Mucosa of descending colon (tissue), 3 donors: ENCODE measurements at regions not wholly inside any gene's neighbourhood (a gene's known extent, or its start where the extent isn't known, plus 50 kb on each side); places are given as distances from the start of the nearest gene placed in this dataset.

Experiments used
- ATAC-seq: fragments of 200-7000 bp; cut with Tn5 transposase; one replicate; pipeline ENCODE4 v1.9.1; 2020; ENCODE audit warnings: mild to moderate bottlenecking, moderate library complexity
- DNase-seq, 3 donors: peaks; one replicate each; pipeline ENCODE4 v3.0.0-alpha.2; 2020
- H3K36me3 ChIP-seq: fragments of 200-600 bp; one replicate; pipeline ENCODE4 v1.8.0; 2021; ENCODE audit warnings: low read depth, mild to moderate bottlenecking
- H3K4me1 ChIP-seq: fragments of 200-600 bp; one replicate; pipeline ENCODE4 v1.8.0; 2021; ENCODE audit warnings: low read depth, mild to moderate bottlenecking
- H3K4me3 ChIP-seq: fragments of 200-600 bp; one replicate; pipeline ENCODE4 v1.8.0; 2021; ENCODE audit warnings: mild to moderate bottlenecking
- H3K9me3 ChIP-seq: fragments of 200-600 bp; one replicate; pipeline ENCODE4 v1.8.0; 2021; ENCODE audit warnings: mild to moderate bottlenecking
- CTCF ChIP-seq: fragments of 200-600 bp; IDR thresholded peaks from one replicate; pipeline ENCODE4 v1.8.0; 2022; ENCODE audit warnings: antibody characterized with exemption, mild to moderate bottlenecking
- intact Hi-C, 2 donors: fragments of 100-400 bp; cut with DNase I in 1 of 2; cut with micrococcal nuclease in 1 of 2; formaldehyde crosslinking; loops; one replicate each; pipeline versions ENCODE4 v1.11.0 to v1.11.1; 2022; cut with DNase I, micrococcal nuclease
- donor health status: DM: no; HTN: no; CAD: no; lungs with moderate emphysema.
- donor health status: DM: no; HTN: no; CAD: no.
- donor health status: DM: no; HTN: yes; CAD: no.

DNA sequence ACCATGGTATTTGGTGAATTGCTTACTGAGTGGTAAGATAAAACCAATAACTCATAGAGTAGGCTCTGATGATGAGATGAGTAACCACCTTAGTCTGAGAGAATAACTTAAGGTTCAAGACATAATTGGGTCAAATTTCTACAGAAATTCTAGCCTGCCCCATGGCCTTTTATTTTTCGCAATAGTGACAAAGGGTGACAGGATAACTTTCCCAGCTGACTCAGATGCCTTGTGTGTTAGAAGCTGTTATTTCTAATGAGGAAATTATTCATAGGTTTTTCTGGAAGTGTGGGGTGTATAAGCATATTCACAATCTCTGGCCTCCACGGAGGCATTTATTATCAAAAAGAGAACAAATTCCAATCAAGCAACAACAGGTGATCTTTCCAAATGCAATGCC, 159.0 kb downstream of the NUP35 start:
- DNase-seq = no peak
- no peaks in the 10 kb centered on the region for H3K36me3 ChIP-seq
- no peak for TF ChIP-seq CTCF
- H3K9me3 ChIP-seq = no peaks in the 10 kb centered on the region
- ATAC-seq = no peak
- intact Hi-C loops = no loop called here
- no peaks in the 10 kb centered on the region for H3K4me1 ChIP-seq
- H3K4me3 ChIP-seq = no peak overlapping the region

DNA sequence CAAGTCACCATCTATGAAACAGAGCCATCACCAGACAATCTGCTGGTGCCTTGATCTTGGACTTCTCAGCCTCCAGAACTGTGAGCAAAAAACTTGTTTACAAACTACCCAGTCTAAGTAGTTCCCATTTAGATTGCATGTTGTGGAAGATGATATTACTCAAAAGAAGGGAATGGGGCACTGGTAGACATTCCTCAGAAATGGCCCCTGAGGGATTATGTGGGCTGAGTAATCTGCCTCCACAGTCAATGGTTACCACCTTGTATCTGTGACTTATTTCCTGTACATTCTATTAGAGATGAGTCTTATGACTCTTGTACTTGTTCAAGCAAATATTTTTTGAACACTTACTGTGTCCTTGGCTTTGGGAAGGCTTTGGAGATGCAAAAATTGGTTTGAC, 160.4 kb downstream of the NUP35 start:
- H3K9me3 ChIP-seq = no peaks in the 10 kb centered on the region
- ATAC-seq = no peak
- intact Hi-C loops = no loop called here

GRCh38 chr2:183291436-183291835, 167.2 kb downstream of the NUP35 start:
- no peak for TF ChIP-seq CTCF
- H3K4me3 ChIP-seq = no peak overlapping the region
- intact Hi-C loops = no loop called here
- DNase-seq (no peak), ATAC-seq (no peak)
- no peaks in the 10 kb centered on the region for H3K9me3 ChIP-seq
- H3K4me1 ChIP-seq = no peaks in the 10 kb centered on the region
- H3K36me3 ChIP-seq = no peaks in the 10 kb centered on the region

More for the DNA sequence above, 160.4 kb downstream of the NUP35 start:
- H3K36me3 ChIP-seq = no peaks in the 10 kb centered on the region
- no peak overlapping the region for H3K4me3 ChIP-seq
- no peak for DNase-seq
- no peak for TF ChIP-seq CTCF
- no peaks in the 10 kb centered on the region for H3K4me1 ChIP-seq

DNA sequence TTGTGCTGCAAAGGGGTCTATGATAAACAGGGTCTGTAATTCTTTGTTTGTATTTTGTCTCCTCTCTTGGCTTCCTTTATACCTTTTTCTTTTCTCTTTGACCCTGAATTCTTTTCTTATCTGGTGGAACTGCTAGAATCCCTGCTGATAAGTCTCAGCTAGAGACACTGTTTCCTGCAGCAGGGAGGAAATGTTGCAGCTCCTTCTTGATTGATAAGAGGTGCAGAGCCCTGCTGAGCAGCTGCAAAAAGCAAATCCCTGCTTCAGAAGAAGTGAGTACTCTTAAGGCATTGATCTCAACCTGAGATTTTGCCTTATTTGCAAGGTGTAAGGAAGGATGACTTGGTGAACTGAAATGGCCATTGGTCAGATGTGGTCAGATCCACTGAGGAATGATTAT, 167.8 kb downstream of the NUP35 start:
- intact Hi-C loops = no loop called here
- H3K4me1 ChIP-seq = no peaks in the 10 kb centered on the region
- no peak for DNase-seq
- no peak for TF ChIP-seq CTCF
- H3K36me3 ChIP-seq = no peaks in the 10 kb centered on the region
- H3K4me3 ChIP-seq = no peak overlapping the region
- ATAC-seq = no peak
- no peaks in the 10 kb centered on the region for H3K9me3 ChIP-seq

GRCh38 chr2:183339311-183339710, 215.1 kb downstream of the NUP35 start:
- intact Hi-C loops = no loop called here
- H3K4me3 ChIP-seq = no peak overlapping the region
- DNase-seq (no peak), ATAC-seq (no peak)
- no peak for TF ChIP-seq CTCF
- no peaks in the 10 kb centered on the region for H3K4me1 ChIP-seq
- H3K36me3 ChIP-seq = no peaks in the 10 kb centered on the region
- no peaks in the 10 kb centered on the region for H3K9me3 ChIP-seq

DNA sequence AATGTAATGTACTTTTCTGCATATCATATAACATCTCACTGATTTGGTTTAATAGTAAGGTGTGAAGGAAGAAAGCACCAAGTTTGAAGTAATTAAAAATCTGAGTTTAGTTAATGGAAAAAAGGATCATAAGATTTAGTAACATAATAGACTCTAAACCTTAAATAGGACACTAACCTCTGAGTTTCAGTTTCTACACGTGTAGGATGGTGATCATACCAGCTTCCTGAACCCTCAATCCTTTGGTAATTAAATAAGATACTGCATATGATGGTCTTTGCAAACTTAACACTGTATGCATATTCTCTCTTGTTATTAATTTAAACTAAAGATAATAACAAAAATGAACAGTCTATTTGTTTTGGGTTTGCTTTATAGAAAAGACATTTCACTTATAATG, 216.8 kb downstream of the NUP35 start:
- Histone ChIP-seq H3K4me3 (no peak overlapping the region), H3K4me1 (no peaks in the 10 kb centered on the region), H3K36me3 (no peaks in the 10 kb centered on the region), H3K9me3 (no peaks in the 10 kb centered on the region)
- no peak for ATAC-seq
- TF ChIP-seq CTCF = no peak
- no peak for DNase-seq
- intact Hi-C loops = no loop called here
